Glomerular visceral epithelial cell (primary cell): ENCODE measurements at regions not wholly inside any gene's neighbourhood (a gene's known extent, or its start where the extent isn't known, plus 50 kb on each side); places are given as distances from the start of the nearest gene placed in this dataset.
"Not testable (repeated sequence)": the region's sequence is repeated elsewhere in the genome, so short reads cannot be mapped to it uniquely, and the experiment has no call there.

ENCODE experiments used
- DNase-seq: peaks from one replicate; pipeline ENCODE4 v3.0.0-alpha.2; 2016; ENCODE audit errors: extremely low spot score

DNA sequence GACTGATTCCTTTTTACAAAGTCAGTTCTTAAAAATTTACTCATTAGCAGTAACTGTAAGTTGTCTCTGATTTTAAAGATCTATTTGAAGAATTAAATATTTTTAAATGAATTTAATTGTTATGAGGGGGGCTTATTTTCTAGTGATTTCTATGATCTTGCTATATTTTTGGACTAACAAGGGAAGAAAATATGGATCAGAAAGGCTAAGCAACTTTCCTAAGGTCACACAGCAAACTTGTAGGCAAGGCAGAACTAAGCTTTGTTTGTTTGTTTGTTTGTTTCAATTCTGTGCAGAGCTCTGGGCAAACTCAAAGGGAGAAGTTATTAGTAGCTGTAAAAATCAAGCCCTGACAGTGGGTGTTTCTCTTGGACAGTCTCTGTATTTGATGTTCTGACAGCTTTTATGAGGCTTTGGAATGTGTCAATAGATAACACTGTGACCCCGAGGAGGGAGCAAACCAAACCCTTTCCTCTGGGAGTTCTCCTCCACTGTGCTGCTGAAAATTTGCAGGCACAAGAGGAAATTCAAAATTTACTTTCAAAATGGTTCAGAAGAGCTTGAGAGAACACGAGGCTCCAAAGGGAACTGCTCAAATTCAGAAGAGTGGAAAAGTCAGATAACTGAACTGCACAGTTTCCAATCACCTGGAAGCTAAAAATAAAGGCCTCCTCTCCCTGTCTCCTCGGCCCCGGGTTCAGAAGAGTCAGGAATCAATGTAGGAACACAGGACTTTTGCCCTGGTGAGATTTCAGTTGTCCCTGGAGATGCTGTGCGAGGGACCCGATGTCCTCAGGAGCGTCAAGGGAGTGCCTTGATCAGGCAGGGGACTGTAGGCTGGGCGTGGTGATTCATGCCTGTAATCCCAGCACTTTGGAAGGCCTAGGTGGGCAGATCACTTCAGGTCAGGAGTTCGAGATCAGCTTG lies 325.7 kb downstream of the GATA3 start:
- DNase-seq, result no peak

DNA sequence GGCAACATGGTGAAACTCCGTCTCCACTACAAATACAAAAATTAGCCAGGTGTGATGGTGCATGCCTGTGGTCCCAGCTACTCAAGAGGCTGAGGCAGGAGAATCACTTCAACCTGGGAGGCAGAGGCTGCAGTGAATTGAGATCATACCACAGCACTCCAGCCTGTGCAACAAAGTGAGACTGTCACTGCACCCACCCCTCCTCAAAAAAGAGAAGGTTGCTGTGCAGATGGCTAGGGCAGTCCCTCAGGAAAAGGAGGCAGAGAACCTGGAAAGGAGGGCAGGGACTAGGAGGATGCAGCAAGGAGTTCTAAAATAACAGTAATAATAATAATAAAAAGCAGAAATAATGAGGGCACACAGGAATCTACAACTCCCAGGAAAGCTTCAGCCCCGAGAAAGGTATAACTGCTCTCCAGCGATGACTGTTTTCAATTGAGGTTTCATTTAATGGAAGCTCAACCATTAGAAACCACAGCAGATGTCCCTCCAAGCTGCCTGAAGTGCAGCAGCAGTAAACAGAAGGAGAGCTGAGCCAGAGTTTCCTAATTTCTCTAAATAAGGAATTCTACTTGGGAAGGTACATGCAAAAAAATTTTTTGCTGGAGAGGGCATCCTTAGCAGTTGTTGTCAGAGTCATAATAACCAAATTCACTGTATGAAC lies 326.5 kb downstream of the GATA3 start:
- DNase-seq, result no peak

DNA sequence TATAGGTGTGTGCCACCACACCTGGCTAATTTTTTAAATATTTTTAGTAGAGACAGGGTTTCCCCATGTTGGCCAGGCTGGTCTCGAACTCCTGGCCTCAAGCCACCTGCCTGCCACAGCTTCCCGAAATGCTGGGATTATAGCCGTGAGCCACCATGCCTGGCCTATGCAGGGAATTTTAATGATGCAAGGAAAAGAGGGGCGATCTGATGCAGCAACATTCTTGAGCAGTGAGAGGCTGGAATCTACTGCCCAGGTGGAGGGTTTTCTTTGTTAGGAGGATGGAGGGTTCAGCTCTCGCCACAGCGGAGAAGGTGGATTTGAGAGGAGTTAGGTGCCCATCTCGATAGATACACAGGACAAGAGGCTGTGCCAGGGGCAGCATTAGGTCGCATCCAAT lies 332.3 kb downstream of the GATA3 start:
- DNase-seq, result no peak

DNA sequence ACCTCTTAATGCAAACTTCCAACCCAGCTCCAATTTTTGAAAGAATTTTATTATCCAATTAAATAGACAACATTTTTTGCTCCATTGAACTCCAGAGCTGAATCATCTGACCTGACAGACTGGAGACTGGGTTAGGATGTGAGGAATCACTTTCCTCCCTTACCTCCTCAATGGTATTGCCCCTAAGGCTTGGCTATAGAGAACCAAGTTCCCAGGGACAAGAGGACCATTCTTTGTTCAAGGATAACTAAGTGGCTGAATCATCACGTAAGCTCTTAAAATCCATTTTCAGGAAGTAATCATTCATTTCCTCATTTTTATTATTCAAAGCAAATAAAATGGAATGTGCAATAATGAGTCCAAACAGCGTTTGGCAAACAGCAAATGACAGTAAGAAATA lies 335.1 kb downstream of the GATA3 start:
- no peak for DNase-seq

DNA sequence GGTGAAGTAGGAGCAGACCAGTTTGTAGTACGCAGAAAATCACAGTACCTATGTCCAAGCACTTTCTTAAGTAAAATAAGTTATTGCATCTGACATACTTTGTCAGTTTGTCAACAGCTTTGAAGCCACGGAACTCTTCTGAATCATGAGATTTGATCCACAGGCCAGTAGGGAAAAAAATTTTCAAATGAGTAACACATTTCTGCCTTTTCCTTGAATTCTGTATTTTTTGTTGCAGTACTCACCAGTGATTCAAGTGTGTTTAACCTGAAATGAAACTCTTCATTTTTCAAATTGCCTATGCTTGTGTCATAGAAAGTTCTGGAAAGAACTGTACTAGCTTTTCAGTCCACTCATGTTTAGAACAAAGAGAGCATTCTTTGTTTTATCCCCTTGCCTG lies 337.7 kb downstream of the GATA3 start:
- no peak for DNase-seq

DNA sequence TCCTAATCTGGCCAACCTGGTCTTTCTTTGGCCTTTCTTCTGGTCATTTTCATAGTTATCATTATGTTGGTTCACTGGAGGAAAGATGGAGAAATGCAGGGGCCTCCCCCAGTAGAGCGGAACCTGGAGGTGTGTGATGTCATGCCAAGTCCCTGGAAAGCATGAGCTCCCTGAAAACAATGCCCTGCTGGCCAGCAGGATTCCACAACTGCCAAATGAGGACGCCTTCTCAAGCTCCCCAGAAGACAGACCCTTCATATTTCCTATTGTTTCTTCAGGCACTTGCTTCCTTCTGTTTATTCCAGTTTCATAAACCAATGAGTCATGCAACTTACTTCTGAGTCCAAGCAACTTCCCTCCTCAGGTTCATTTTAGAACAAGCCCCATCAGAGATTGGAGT lies 339.0 kb downstream of the GATA3 start:
- no peak for DNase-seq

DNA sequence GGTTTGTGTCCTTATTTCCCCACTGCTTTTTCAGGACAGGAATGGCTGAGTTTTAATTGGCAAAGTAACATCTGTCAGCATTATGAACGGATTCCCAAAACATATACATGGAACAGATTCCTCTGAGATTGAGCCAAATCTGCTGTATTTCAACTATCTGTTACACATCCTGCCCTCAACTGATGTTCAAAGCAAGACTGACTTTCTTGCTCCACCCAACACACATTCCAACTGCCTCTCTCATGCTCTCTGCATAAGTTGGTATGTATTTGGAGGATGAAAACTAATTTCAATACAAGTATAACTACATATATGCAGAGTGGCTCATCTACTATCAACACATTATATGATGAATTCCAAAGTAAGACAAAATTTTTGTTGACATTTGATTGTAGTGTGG lies 342.2 kb downstream of the GATA3 start:
- DNase-seq, result no peak

DNA sequence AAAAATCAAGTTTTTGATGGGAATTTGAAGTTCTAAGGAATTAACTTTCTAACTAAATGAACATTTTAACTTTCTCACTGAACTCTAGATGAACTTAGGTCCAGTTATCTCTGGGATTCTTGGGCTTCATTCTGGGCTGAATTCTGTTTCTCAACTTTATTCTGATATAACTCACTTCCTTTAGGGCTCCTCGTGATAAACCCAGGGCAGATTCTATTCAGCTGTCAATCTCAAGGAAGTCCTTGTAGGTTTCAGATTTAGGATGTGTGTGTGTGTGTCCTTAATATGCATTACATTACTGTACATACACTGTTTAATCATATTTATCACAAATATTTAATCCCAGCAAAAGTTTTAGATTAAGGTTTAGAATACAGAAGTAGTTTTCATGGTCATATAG lies 344.3 kb downstream of the GATA3 start:
- DNase-seq, result no peak

DNA sequence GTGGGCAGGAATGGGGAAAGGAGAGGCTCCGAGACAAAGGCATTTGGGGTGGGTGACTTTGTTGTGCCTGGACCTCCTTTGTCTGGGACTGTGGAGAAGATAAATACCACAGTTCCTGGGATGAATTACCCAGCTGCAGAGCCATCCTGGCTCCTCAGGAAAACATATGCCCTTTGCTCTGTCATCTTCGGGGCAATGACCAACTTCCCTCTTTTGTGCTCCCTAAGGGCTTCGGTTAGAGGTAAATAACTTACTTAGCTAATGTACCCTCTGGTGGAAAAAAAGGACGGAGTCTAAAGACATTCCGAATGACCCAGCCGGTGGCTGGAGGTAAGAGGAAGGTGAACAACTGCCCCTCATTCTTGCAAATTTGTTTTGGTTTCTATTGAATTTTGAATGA lies 345.7 kb downstream of the GATA3 start:
- no peak for DNase-seq

DNA sequence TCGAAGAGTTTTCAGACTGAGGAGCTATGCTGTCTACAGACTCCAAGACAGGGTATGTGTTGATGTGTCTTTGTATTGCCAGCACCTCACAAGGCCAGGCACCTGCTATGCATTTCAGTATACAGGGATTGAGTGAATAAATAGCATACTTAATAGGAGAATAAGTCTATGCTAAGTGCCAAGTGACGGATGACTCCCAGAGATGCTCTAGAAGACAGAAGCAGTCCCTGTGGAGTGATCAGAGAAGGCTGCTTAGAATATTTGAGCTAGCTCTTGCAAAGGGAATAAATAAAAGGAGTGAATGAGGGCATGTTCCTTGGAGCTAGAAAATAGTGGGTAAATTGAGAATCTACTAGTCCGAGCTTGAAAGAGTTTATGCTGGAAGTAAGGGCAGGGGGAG lies 346.4 kb downstream of the GATA3 start:
- DNase-seq, result no peak

DNA sequence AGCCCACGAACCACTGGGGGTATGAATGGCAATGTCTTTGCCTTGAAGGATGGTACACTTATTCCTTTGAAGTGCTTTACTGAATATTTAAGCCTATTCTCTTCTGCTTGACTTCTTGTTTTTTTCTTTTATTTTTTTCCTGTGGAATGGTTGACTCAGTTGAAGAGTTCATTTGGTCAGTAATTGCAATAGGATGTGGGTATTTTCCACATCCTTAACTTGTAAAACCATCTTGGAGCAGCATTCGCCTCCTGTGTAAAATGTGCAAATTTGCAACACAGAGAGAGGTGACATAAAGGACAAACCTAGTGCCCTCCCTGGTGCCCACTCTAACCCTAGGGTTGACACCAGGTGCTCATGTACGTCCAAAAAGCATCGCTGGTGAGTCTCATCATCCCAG lies 347.0 kb downstream of the GATA3 start:
- no peak for DNase-seq

DNA sequence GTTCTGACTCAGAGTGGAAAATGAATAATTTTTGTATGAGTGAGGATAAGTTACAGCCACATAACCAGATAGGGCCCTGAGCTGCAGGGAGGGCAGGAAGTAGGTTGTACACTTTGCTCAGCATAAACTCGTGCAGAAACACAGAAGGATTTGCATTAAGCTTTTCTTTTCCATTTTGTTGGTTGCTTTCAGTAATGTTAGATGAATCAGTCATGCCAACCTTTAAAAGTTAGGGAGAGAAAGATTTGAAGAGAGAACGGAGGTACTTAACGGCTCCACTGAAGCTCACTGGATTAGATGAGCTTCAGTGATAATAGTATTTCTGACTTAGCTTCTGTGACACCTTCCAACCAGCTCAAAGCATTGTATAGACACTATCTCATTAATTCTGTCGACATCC lies 348.1 kb downstream of the GATA3 start:
- DNase-seq, result no peak

DNA sequence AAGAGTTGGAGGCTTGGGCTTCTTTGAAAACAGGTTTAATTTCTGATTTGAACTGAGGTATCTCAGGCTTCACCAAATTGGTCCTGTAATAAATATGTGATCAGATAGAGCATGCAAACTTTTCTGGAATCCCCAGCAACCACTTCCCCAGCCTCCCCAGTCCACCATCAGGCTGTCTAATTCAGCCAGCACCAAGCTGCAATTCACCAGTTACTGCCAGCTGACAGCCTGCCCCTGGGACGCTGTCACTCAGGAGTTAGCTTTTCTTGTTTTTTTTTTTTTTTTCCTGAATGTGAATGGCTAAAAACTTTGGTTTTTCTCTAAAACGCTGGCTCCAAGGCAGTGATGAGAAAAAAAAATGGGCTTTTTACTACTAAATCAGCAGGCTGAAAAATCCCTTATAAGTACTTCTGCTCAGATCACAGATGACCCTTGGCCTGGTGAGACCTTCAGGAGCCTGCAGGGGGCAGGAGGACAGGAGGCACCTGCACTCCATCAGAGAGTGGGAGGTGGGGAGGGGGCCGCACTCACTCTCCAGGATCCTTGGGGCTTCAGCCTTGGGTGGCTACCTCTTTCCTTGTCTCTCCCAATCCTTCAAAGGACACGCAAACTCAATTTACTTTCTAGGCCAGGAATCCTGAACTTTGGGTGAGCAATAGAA lies 349.4 kb downstream of the GATA3 start:
- DNase-seq, result no peak

DNA sequence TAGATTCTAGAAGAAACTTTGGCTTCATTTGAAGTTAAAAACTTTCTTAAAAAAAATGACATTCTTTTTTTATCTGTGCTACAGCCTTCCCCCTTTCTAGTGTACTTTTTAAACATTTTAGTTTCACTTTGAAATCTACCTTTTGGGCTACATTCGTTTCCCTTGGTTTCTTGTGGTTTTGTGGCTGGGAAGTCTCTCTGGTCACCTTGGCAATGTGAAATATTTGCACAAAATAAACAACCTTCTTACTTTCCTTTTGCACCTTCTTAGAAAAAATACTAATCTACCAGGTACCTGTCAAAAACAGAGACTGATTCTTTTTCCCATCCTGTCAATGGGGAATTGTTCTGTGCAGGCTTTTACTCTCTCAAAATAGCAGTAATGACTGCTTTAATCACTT lies 350.2 kb downstream of the GATA3 start:
- no peak for DNase-seq

DNA sequence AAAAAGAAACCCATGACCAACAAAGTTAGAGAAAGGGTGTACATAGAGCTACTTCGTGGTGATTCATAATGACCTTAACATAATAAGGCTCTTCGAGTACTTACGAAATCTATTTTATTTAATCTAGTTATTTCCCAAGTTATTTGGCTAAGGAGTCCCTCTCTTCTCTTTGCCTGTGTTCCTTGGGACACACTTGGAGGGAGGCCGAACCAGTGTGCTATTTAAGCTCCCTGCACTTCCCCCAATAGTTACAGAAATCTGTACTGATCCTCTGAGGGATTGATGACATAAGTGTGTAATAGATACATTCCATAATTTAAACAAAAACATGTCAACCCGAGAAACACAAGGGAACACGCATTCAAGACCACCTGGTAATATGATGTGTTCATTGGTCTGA lies 351.1 kb downstream of the GATA3 start:
- no peak for DNase-seq

DNA sequence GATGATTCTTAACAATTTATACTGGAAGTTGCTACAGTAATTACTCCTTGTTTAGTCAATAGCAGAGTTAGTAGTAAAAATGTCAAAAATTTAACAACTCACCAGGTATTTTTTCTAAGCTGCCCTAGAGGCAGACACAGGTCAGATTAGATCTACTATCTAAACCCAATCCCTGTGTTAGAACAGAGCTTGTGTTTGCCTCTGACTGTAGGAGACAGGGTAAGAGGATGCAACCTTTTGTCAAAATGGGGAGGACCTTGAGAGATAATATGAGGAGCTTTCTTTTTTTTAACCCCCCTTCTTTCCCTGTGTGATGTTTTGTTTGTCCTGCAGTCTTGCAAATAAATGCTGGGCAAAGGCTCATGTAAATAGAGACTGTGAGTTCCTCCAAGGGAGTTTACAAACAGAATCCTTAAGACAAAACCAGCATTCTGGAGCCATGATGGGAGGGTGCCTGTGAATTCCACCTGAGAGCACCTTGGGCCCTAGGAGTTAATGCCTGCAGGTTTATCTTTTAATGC lies 353.1 kb downstream of the GATA3 start:
- DNase-seq, result no peak

DNA sequence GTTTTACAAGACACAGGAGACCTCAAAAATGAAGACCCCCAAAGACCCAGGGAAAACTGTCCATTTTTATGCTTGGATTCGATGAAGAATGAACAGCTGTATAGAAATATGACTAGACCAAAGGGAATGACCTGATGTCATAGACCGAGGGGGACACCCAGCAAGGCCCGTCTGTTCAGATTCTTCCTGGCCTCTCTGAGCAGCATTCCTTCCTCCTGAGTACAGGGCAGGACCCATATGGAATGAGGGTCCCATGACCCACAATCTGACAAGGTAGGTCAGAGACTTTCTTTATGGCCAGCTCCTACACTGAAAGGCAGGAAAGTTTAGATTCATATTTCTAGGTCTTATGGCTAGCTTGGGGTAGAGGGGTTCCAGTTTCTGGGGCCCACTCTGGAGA lies 356.0 kb downstream of the GATA3 start:
- DNase-seq, result no peak

DNA sequence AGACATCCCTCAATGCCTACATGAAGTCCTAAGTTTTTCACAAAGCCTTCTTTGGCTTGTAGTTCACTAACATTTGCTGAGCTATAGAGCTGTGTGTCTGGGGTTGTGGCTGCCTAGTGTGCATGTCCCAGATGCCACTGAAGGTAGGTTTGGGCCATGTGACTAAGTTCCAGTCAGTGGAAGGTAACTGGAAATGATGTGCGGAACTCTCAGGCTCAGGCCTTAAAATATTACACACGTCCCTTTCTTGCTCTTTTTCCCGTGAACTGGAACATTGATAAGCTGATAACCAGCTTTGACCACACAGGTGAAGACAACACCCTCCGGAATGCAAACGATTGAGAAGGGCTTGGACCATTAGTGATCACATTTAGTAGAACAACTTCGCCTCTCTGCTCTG lies 358.1 kb downstream of the GATA3 start:
- DNase-seq, result no peak

DNA sequence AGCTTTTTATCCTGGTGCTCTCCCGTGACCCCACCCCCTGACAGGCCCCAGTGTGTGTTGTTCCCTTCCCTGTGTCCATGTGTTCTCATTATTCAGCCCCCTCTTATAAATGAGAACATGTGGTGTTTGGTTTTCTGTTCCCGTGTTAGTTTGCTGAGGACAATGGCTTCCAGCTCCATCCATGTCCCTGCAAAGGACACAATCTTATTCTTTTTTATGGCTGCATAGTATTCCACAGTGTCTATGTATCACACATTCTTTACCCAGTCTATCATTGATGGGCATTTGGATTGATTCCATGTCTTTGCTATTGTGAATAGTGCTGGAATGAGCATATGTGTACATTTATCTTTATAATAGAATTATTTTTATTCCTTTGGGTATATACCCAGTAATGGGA lies 360.5 kb downstream of the GATA3 start:
- DNase-seq, result not testable (repeated sequence)

DNA sequence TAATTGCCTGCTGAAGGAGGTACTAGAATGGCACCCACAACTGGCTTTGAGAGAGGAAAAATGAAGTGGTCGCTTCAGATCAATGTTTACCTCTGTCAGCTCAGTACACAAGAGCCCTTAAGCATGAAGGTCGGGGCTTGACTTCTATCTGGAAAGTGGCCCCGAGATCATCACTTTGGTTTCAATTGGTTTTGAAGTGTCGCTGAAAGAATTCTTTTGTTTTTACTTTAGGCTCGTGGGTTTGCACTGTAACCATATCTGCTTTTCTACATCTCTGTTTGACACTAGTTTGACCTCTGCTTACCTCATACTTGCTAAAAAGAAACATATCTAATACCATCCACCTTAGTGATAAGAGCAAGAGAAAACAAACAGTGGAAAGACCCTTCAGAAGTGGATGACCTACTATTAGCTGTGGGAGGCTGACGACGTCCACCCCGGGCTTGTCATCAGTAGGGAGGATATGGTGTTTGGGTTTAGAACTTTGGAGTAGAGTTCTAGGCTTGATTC lies 361.8 kb downstream of the GATA3 start:
- DNase-seq, result no peak

DNA sequence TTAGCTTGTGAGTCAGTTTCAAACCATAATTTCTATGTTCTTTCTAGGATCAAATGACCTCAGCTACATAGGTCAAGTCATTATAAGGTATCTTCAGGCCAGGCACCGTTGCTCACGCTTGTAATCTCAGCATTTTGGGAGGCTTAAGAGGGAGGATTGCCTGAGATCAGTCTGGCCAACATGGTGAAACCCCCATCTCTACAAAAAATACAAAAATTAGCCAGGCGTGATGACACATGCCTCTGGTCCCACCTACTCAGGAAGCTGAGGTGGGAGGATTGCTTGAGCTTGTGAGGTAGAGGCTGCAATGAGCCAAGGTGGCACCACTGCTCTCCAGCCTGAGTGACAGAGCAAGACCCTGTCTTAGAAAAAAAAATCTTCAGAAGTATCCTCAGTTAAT lies 362.3 kb downstream of the GATA3 start:
- DNase-seq, result no peak

DNA sequence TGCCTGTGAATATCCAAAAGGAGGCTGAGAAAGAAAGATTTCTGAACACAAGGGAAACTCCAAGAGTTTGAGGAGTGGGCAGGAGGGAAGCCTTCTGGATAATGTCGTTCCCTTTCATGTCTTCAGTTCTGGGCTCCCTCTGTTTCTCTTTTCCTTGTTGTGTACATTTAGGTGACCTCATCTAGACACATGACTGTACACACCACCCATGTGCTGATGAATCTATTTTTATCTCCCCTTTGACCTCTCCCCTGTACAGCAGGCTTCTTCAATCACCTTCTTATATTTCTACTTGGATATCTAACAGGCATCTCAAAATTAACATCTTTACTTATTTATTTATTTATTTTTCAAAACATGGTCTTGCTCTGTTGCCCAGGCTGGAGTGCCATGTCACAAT lies 363.1 kb downstream of the GATA3 start:
- DNase-seq, result no peak
